Suppressor macrophage treated with lipopolysaccharide for 4 hours (primary cell): ENCODE measurements at regions not wholly inside any gene's neighbourhood (a gene's known extent, or its start where the extent isn't known, plus 50 kb on each side); places are given as distances from the start of the nearest gene placed in this dataset.
A peak's percentile ranks its signal among the peaks of the same experiment; 100 is the strongest.

Experiments
- DNase-seq: peaks from one replicate; pipeline ENCODE4 v3.0.0-alpha.2; 2020

- DNase-seq: no peak
Measured at GRCh38 chr1:221832151-221832550, 90.3 kb upstream of the DUSP10 start.

- DNase-seq: no peak
Measured at GRCh38 chr1:221829327-221830015, 87.6 kb upstream of the DUSP10 start.

DNA sequence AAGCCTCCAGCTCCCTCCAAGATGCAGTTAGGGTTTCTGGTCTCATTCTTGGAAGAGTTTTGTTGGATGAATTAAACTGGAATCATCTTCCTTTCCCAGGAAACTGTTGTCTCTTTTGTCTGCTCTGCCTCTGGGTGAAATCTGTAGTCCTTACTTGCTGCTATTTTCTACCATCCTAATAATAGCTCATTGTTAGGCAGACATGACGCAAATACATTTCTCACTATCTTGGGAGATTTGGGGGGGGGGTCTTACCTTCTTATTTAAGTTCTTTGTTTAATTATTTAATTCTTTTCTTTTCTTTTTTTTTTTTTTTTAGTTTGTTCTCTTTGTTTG lies 85.4 kb upstream of the DUSP10 start:
- no peak for DNase-seq

- no peak for DNase-seq
Measured at GRCh38 chr1:221824909-221825308, 83.0 kb upstream of the DUSP10 start.

DNA sequence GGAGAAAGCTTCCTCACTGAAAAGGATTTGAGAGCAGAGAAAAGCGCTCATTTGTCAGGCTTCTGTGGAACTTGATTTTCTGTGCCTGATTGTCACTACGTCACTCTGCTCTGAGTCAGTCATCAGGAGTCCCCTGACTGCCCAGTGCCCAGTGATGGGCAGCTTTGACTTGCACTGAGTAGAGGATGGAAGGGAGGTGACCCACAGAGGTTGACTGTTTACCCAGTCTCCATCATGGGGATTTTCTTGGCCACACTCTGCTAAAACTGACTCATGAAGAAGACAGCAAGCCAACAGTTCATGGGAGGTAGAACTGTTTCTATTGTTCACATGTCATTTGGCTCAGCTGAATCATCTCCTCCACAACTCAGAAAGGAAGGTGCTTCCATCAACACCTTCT lies 82.1 kb upstream of the DUSP10 start:
- no peak for DNase-seq

- no peak for DNase-seq
Measured at GRCh38 chr1:221823561-221823960, 81.7 kb upstream of the DUSP10 start.

- no peak for DNase-seq
Measured at GRCh38 chr1:221823149-221823548, 81.3 kb upstream of the DUSP10 start.

GRCh38 chr1:221822591-221822990 lies 80.7 kb upstream of the DUSP10 start:
- no peak for DNase-seq

DNA sequence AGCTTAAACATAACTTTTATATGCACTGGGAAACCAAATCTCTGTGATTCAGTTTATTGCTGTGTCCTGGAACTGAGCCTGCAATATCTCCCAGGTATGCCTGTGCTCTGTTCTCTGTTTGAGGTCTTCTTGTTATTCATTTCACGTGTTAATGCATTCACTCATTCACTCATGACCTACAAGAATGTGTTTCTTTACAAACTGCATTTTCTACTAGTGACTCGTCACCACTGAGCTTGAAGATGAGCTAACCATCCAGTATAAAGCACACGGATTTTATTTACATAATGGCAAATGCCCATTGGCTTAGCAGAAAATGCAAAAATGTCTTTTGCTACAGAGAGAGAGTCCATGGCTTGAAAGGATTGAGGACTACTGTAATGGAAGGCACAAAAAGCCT lies 75.0 kb upstream of the DUSP10 start:
- no peak for DNase-seq

DNA sequence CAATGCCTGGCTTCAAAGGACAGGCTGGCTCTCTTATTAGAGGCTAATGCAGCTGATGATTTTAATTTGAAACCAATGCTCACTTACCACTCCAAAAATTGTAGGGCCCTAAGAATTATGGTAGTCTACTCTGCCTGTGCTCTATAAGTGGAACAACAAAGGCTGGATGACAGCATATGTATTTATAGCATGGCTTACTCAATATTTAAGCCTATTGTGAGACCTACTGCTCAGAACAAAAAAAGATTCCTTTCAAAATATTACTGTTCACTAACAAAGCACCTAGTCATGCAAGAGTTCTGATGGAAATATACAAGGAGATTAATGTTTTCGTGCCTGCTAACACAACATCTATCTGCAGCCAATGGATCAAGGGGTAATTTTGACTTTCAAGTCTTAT lies 73.8 kb upstream of the DUSP10 start:
- no peak for DNase-seq

- DNase-seq: no peak
Measured at GRCh38 chr1:221813887-221814286, 72.0 kb upstream of the DUSP10 start.

- no peak for DNase-seq
Measured at GRCh38 chr1:221812905-221813597, 71.2 kb upstream of the DUSP10 start.

- no peak for DNase-seq
Measured at GRCh38 chr1:221812088-221812752, 70.3 kb upstream of the DUSP10 start.

DNA sequence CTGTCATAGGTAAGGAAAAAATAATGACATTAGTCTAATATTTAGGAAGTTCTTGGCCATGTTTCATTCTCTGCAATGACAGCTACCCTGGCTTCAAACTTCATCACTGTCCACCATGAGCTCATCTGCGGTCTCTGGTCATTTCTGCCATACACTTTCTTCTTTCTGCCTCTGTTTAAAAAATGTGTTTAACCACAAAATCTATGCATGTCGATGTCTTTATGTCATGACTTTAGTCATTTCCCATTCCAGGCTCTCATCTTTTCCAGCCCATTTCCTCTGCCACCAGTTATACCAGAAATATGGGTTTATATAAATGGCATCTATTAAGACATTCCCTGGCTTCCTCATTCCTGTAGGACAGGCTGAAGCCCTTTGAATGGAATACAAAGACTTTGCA lies 68.5 kb upstream of the DUSP10 start:
- DNase-seq: no peak

- peak; percentile 72 for DNase-seq
Measured at GRCh38 chr1:221809091-221810029, 67.5 kb upstream of the DUSP10 start.

GRCh38 chr1:221806984-221807383 lies 65.1 kb upstream of the DUSP10 start:
- DNase-seq: no peak

DNA sequence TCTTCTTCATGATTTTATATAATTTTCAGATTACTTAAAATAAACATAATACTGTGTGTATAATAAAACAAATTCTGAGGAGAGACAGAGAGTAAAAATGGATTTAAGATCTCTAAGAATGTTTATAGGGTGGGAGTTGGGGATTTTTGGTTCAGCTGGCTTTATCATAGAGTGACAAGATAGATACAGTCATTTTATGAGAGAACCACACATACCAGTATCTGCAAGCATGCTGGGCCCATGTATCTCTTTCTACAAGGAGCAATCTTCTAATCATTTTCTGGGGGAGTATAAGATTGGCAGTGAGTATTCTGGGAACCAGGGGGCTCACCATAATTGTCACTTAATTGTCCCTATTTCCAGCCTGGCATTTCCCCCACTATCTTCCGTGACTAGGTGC lies 64.3 kb upstream of the DUSP10 start:
- no peak for DNase-seq

DNA sequence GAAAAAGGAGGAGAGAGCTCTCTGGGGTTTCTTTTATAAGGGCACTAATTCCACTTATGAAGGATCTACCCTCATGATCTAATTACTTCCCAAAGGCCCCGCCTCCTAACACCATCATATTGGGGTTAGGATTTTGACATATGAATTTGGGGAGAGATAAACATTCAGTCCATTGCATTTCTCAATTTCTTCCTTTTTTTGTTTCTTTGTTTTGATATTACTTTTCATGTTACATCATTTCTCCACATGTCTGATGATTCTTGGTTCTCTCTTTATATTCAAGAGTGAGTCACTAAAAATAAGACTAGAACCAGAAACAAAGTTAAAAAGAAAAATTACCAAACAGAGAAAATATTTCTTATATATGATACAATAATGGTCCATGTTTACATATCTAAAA lies 63.2 kb upstream of the DUSP10 start:
- DNase-seq: peak; percentile 63

DNA sequence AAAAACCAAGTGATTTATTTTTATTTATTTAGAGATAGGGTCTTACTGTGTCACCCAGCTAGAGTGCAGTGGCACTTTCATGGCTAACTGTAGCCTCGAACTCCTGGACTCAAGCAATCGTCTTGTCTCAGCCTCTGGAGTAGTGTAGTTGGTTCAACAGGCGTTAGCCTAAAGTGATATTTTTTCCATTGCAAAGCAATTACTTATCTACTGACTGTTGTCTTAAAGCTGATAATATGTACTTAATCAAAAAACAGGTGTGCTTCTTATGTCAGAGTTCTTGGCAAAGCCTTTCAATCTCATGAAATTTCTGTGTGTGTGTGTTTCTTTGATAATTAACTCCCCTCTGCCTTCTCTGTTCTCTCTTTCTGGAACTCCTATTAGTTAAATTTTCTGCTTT lies 62.4 kb upstream of the DUSP10 start:
- no peak for DNase-seq

DNA sequence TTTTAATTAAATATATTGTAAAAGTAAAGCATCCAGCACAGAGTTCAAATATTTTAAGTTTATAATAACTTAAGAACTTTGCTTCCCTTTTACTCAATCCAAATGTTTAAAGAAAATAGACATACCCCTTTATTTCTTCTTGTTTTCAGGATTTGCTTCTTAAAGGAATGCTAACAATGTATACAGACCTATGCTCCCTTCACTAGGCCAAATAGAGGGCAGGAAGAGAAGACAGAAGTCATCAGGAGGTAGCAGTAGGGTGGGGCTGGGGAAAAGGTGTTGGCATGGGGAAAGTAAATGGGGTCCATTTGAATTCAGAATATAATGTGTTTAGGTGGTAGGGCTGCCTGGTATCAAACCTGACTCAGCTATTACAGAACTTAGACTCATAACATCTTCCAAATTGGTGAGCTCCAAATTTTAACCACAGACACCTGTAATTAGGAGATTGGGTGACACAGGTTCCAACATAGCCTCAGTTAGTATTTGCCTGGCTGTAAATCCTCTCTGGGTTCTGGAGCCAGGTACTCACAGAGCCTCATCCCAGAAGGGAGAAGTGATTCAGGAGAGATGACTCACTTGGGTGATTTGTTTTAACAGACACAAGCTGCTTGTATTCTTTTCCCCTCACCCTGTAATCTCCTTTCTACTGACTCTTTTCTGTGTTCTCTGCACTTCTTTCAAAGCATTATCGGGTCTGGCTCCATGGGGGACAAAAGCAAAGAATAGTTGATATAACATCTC lies 60.1 kb upstream of the DUSP10 start:
- DNase-seq: no peak

DNA sequence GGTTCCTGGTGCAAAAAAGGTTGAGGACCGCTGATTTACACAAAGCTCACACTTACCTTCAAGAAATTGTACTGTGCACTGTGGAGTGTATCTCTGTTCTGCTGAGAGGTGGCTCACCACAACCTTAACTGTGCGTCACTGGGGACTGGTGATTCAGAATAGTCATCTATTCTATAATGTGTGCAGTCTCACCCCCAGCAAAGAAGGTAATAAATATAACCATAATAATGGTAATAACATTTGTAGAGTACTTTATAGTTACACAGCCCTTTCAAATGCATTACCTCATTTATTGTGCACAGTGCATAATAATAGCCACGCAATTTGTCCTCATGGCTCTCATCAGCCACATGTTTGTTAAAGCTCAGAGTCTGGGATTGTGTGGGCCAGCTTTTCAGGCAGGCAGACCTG lies 59.4 kb upstream of the DUSP10 start:
- no peak for DNase-seq

GRCh38 chr1:221800831-221801230 lies 58.9 kb upstream of the DUSP10 start:
- DNase-seq: no peak

DNA sequence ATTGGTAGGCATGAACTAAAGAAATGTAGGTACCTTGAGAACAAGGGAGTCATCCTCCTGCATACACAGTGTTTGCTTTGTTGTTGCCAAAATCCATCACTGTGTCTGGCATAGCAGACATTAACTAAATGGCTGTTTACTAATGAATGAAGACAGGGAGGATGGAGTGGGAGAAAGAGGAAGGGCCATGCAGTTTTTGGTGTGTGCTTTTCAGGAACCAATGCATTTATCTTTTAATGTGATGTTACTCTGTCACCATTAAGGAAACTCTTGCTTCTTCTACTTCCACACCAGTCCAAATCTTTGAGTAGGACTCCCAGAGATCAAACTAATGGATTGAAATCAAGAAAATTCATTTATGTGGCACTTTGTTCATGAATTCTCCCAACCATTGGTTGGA lies 55.6 kb upstream of the DUSP10 start:
- peak; percentile 45 for DNase-seq
